ENCODE measurements at regions not wholly inside any gene's neighbourhood (a gene's known extent, or its start where the extent isn't known, plus 50 kb on each side); places are given as distances from the start of the nearest gene placed in this dataset.

DNA sequence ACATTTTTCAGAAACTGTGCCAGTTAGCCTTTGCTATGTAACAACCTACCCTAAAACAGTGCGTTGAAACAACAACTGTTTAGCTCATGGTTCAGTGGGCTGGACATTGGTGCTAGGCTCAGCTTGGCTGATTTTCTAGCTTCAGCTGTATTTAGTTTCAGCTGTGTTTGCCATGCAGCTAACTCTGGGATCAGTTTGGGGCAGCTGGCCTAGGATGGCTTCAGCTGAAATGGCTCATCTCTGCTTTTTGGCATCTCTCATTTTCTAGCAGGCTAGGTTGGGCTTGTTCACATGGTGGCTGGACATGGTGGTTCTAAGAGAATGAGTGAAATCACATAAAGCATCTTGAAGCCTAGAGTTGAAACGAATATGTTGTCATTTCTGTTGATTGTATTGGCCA is 464.2 kb downstream of the QKI start:
- TF ChIP-seq EZH2 (IDR thresholded peaks at IDR 0.05) = no peak
- TF ChIP-seq POLR2AphosphoS5 (IDR thresholded peaks at IDR 0.05; ENCODE audit: borderline replicate concordance, low read depth, low read length) = no peak
- TF ChIP-seq FOXP2 (optimal IDR thresholded peaks at IDR 0.05; ENCODE audit: control extremely low read depth, extremely low read length, insufficient read depth) = no peak
